ENCODE measurements at regions not wholly inside any gene's neighbourhood (a gene's known extent, or its start where the extent isn't known, plus 50 kb on each side); places are given as distances from the start of the nearest gene placed in this dataset.
"Not testable (repeated sequence)": the region's sequence is repeated elsewhere in the genome, so short reads cannot be mapped to it uniquely, and the experiment has no call there.

DNA sequence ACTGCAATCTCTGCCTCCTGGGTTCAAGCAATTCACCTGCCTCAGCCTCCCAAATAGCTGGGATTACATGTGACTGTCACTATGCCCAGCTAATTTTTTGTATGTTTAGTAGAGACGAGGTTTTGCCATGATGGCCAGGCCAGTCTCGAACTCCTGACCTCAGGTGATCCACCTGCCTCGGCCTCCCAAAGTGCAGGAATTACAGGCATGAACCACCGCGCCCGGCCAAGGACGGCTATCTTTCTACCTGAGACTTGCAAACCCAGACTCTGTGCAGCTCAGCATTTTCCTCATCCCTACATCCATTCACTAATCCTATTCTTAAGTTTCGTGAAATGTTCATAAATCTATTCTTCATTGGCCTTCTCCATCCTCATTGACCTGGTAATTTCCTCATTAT is 330.0 kb downstream of the ANTXR2 start:
- no peak for DNase-seq (ENCODE audit: low spot score)

DNA sequence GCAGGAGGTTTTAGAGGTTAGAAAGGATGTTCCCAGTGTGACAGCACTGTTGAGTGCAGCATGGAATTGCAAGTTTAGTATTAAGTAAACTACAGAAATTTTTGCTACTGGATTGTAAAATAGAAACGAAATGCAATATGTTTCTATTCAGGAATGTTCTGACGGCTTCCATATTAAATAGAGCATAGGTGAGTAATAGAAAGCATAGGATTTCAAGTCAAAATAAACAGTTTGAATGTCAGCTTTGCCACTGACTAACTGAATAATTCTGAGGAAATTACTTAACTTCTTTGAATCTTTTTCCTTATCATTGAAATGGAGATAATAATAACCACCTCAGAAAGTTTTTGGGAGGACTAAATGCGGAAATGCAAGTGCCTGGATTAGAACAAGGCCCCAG is 331.9 kb upstream of the GK2 start:
- no peak for DNase-seq (ENCODE audit: low spot score)

DNA sequence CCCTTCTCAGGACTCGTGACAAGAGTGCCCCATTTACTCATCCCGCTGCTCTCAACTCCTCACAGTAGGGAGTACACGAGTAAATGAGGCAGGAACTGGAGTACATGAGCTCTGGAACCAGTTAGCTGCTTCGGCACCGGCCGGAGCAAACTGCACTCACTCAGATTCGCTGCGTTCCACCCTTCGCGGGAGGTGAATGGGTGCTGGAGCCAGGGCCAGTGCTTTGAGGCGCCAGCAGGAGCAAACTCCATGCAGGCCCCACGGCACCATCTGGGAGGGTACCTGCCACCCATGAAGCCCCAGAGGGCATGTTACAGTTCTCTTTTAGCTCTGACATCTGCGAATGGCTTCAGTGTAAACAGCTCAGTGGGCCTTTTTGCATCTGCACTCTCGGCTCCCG is 315.5 kb upstream of the GK2 start:
- no peak for DNase-seq (ENCODE audit: low spot score)

DNA sequence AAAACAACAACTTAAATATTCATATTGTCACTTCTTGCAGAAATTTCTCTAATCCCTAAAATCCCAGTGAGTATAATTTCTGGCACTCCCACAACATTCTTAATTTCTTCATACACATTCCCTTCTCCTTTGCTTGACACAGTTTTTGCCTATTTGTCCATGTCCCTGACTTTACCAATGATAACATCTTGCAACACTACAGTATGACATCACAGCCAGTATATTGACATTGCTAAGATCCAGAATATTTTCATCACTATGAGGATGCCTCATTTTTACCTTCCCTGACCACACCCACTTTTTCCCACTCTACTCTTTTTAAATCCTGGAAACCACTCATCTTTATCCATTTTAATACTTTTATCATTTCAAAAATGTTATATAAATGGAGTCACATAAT is 292.3 kb upstream of the GK2 start:
- no peak for DNase-seq (ENCODE audit: low spot score)

DNA sequence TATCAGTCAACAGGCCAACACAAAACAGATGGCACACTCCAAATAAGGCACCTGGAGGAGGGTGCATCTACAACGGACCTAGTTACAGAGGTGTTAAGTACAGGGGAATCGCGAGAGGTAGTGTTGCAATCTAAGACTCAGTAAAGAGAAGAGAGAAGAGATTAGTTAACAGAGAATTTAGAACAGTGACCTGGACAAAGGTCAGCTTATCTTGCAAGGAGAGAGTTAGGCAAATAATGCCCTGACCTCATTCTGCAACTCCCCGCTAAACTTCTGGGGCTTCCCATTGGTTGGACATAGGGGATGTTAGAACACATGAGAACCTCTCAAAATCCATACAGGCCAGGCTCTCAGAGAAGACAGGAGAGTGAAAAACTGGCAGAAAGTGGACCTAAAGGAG is 289.4 kb upstream of the GK2 start:
- DNase-seq (ENCODE audit: low spot score) = no peak

DNA sequence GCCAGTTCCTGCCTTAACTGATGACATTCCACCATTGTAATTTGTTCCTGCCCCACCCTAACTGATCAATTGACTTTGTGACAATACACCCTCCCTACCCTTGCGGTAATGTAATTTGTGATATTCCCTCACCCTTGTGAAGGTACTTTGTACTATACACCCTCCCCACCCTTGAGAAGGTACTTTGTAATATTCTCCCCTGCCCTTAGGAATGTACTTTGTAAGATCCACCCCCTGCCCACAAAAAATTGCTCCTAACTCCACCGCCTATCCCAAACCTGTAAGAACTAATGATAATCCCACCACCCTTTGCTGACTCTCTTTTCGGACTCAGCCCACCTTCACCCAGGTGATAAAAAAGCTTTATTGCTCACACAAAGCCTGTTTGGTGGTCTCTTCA is 288.5 kb upstream of the GK2 start:
- DNase-seq (ENCODE audit: low spot score) = not testable (repeated sequence)

DNA sequence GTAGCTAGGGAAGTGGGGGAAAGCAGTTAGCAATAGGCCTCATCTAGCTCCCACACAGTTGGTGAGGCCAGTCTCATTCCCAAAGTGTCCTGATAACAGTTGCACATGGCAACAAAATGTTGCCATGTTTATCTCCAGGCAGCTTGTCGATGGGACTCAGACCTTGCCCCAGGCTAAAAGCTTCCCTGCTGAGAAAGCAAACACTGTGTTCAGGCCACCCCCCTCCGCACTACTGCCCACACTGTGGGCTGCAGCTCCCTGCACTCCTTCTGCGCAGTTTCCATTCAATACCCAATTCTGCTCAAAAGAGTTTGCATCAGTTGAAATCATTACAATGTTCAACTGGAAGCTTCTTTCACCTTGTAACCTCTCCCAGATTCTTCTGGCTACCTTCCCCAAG is 287.8 kb upstream of the GK2 start:
- no peak for DNase-seq (ENCODE audit: low spot score)

DNA sequence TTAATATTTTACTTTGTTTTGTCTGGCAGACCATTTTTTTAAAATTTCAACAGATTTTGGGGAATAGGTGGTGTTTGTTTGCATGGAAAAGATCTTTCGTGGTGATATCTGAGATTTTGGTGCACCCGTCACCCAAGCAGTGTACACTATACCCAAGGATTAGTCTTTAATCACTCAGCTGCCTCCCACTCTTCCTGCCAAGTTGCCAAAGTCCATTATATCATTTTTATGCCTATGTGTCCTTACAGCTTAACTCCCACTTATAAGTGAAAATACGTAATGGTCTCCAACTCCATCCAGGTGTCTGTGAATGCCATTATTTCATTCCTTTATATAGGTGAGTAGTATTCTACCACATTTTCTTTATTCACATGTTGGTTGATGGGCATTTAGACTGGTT is 281.7 kb upstream of the GK2 start:
- DNase-seq (ENCODE audit: low spot score) = no peak

DNA sequence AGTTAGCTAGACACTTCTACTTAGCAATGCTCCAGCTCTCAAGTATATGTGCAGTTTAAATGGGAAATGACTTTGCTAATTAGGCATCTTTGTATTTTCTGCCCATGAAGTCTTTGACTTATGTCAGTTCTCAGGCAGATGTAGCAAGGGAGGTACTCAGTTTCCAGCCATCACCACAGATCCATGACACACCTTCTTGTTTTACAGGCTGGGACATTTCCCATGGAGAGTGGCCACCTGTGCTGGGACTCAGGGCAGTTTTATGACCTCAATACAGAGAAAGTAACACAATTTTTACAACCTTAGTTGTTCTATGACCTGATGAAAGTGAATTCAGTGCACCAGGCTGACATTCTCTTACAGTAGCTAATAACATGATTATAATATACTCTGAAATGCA is 280.7 kb upstream of the GK2 start:
- no peak for DNase-seq (ENCODE audit: low spot score)

DNA sequence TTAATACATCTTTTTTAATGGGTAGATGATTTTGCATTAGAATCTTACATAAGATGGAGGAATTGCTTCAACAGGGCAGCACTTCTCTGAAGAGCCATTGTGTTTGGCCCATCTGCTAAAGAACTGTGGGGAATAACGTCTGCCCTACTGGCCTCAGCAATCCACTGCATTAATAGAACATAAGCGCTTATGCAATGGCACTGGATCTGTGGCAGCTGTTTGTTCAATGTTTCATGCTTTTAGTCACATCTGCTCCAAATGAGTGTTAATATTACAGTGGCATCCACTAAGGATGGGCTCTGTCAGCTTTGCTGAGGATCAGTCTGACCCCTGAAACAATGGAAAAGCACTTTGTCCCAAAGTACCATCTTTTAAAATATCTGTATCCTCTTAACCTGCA is 279.0 kb upstream of the GK2 start:
- DNase-seq (ENCODE audit: low spot score) = no peak

DNA sequence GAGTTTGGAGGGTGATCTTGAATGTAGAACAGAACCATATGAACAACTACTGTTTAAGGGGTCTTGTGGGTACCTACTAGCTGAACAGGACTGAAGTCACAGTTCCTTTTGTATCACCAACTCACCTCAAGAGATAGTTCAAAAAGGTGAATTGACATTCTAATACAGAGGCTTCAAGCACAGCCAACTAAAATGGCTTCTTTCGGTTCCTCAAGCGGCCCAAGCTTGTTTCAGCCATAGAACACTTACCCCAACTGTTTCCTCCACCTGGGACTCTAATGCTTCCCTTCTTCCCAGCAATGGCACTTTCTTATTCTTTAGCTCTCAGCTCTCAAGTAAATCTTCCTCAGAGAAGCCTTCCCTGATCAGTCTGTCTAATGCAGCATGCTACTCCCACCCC is 277.5 kb upstream of the GK2 start:
- DNase-seq (ENCODE audit: low spot score) = no peak

DNA sequence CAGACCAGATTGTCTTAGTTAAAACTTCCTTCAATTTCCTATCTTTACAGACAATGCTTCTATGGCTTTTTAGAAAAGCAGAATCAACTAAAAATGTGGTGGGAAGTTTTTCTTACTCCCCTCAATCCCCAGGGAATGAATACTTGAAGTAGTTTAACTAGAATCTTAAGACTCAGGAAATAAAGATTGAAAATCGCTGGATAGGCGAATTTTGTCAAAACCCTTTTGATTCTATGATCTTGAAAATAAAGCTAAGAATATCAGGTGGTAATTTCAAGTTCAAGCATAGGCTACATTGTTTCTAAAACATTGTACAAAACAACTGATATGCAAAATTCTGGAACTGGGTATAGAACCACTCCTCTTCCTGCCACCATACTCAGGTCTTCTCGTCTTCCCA is 276.5 kb upstream of the GK2 start:
- DNase-seq (ENCODE audit: low spot score) = no peak

DNA sequence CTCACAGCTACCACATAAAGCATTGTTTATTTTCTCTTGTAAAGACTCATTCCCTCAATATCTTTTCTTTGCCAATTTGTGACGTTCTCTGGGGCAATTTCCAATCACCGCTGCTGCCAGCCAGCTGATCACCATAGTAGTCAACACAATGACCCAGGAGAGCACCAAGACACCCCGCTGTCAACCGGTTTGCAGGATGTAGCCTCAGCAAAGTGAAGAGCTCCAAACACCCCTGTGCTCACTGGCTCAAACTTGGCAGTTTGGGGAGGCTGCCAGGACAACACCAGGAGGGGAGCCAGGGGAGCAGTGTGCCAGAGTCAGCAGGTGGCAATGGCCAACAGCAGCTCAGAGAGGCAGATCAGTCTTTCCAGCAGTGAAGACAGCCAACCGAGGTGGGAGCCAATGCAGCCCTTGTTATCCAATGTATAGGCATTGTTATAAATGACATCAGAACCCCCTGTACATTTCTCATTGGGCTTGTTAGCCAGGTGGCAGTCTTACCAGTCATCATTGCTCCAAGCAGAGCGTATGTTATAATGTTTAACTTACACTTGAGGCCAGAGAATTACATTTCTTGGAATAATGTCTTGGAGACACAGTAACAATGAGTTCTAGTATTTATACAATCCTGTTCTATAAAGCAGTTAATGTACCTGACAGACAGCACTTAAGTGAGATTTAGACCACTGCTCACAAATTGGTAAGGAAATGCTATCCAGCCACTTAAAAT is 274.9 kb upstream of the GK2 start:
- peak; percentile 45 for DNase-seq (ENCODE audit: low spot score)

DNA sequence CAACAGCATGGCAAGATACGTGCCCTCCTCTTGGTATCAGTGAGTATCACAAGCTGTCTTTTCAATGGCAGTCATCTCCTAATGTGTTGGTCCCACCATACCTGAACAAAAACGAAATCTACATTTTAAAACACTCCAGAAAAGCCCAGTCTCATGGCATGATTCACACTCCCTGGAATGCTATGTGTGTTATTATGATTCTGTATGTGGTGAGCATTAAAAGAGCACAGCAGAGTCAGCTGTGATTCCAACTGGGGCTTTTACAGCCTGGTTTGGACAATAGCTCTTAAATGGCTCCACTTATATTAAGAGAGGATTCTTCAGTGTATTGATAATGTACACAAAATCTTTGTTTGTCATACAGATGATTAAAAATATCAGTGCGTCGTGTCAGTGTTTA is 274.1 kb upstream of the GK2 start:
- DNase-seq (ENCODE audit: low spot score) = no peak

DNA sequence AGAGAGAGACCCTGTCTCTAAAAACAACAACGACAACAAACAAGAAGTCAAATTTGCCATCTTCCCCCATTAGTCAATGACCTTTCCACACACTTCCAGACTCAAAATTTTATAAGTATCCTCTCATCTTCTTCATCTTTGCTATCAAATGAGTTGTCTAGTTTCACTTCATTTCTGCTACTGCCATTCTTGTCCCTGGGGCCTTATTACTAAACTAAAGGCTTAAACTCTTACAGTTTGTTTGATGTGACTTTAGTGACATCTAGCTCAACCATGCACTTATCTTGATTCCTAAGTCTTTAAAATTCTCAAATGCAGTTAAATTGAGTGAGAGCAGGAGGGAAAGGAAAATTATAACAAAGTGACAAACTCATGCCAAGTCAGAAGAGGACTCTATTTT is 271.8 kb upstream of the GK2 start:
- no peak for DNase-seq (ENCODE audit: low spot score)

DNA sequence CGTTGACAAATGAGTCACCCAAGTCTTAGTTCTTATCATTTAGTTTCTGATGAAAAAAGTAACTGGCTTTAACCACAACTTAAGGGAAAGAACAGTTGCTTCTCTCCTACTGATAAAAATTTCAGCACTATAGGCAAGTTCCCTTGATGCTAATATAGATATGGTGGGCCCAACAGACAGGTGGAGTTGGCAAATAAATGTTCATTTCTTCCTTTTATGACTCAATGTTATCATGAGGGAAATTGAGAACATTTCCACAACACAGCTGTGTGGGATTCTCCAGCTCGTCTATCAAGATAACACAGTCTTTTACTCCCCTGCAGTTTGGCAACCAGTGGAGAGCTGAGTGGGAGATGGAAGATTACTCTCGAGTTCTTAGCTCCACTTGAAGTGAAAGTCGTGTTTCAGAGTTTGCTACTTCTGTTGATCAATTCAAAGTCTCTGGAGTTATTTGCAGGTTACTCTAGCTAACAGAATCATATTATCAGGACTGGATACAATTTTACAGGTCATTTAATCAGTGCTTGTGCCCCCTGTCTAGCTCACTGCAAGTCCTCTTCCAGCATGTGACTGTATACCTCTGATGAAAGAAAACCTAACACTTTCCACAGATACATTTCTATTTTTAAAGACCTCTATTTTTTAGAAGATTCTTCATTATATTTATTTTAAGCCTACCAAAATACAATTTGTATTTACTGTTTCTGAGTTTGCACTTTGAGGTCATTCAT is 270.6 kb upstream of the GK2 start:
- peak; percentile 14 for DNase-seq (ENCODE audit: low spot score)

DNA sequence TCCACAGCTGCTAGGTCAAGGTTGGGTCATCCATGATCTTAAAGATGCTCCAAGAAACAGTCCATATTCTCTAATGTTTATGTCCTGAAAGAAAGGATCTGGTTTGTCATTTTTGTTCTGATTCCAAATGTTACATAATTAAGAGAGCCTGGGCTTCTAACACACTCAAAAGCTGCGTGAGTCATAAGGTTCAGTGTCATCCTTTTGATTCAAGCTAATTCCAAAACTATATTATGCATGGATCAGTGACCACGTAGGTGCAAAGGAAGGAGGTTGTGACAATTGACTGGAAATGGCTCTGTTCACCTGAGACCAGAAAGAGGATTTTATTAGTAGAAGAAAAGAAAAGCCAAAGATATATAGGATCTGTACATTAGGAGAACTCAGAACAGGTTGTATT is 268.7 kb upstream of the GK2 start:
- no peak for DNase-seq (ENCODE audit: low spot score)

DNA sequence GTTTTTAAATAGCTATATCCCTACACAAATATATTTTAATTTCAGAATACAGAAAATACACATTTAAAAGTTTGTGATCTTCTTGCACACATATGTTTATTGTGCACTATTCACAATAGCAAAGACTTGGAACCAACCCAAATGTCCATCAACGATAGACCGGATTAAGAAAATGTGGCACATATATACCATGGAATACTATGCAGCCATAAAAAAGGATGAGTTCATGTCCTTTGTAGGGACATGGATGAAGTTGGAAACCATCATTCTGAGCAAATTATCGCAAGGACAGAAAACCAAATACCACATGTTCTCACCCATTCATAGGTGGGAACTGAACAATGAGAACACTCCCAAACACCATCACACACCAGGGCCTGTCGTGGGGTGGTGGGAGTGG is 266.9 kb upstream of the GK2 start:
- DNase-seq (ENCODE audit: low spot score) = not testable (repeated sequence)

DNA sequence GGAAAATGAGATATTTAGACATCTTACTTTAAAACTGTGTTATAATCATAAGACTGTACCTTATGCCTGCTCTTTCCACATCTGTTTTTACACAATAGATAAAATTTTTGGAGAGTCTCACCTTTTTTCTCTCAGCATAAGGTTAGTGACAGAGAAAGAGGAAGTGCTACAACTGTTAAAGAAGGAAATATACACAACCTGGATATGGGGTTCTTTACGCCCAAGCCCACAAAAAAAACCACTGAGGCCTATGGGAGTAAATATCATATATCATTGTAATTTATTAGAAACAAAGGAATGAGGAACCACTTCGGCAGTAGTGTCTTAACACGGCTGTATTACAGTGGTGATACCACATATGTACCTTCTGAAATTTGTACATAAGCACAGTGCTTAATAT is 265.9 kb upstream of the GK2 start:
- no peak for DNase-seq (ENCODE audit: low spot score)

DNA sequence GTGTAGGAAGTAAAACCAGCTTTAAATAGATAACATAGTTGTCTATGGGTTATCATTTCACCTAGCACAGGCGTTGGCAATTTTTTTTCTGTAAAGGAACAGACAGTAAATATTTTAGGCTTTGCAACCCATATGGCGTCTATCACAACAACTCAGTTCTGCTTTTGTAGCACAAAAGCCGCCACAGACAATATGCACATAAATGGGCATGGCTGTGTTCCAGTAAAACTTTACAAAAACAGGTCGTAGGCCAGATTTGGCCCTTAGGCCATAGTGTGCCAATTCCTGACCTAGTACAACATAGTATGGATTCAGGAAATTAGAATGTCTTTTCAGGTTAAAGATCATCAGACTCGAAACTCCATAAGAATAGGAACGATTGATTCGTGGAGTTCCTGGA is 265.3 kb upstream of the GK2 start:
- DNase-seq (ENCODE audit: low spot score) = no peak

DNA sequence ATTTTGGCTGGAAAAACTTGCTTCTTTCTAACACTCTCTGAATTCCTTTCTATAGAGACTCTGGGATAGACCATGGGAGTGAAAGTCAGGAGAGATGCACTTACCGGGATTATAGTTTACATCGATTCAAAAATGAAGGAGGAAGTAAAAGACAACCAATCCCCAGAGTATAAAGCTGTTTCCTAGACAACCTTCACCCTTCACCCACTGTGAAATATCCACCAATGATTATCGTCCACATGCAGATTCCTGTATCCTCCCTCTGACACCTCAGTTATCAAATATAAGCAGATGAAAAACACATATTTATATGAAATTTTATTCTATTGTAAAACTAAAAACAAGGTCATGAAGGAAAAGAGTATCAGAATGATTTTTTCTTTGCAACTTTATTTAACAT is 258.8 kb upstream of the GK2 start:
- no peak for DNase-seq (ENCODE audit: low spot score)

DNA sequence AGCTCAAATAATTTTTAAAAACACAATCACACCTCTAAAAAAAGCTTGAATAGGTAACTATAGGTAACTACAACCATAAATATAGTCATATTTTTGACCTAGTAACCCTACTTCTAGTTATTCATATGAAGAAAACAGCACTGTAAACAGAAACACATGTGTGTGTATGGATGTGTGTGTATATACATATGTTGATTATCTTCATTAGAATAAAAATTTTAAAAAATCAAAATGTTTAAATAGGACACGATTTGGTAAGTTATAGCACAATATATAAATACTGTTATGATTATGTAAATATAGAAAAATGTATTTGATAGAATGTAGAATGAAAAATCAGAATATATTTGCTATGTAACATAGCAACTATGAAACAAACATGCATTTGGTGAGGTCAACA is 258.1 kb upstream of the GK2 start:
- DNase-seq (ENCODE audit: low spot score) = no peak

DNA sequence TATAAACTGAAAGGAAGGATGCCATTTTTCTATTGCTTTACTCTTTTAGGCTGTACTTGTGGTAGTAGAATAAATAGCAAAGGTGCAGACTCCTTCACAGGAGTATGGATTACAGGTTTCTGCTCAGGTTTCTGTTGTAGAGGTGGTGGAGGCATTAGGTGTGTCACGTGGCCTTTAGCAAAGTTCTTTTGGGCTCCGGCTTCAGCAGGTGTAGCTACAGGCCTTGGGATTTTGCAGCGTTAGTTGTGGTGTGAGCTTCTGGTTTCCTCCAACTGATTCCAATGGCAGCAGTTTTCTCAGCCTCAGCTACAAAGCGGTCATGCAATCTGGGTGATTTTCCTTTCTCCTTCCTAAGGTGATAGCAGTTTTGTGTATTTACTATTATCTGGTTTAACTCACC is 255.8 kb upstream of the GK2 start:
- no peak for DNase-seq (ENCODE audit: low spot score)

DNA sequence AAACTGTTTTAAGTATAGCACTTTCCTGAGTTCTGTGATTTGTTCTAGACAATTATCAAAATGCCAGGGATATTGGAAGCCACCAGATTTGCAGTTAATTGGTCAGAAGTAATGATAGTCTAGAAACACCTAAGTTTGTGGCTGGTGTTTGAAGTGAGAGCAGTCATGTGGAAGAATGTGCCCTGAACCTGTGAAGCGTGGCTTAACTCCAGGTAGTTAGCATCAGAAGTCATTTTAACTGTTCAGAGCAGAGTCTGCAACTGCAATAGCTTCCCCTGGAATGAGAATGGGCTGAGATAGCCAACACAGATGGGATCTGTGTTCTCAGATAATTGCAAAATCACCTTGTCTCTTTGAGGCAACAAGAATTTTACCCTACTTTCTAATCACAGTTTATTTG is 255.1 kb upstream of the GK2 start:
- no peak for DNase-seq (ENCODE audit: low spot score)
